HG03342 (cell line): ENCODE measurements at regions not wholly inside any gene's neighbourhood (a gene's known extent, or its start where the extent isn't known, plus 50 kb on each side); places are given as distances from the start of the nearest gene placed in this dataset.
"Not testable (repeated sequence)": the region's sequence is repeated elsewhere in the genome, so short reads cannot be mapped to it uniquely, and the experiment has no call there.

ENCODE experiments used
- ATAC-seq: cut with Tn5 transposase; IDR thresholded peaks from one replicate; pipeline ENCODE4 v1.9.1; 2021; ENCODE audit warnings: mild to moderate bottlenecking, moderate library complexity; ENCODE audit not compliant: unreplicated experiment

DNA sequence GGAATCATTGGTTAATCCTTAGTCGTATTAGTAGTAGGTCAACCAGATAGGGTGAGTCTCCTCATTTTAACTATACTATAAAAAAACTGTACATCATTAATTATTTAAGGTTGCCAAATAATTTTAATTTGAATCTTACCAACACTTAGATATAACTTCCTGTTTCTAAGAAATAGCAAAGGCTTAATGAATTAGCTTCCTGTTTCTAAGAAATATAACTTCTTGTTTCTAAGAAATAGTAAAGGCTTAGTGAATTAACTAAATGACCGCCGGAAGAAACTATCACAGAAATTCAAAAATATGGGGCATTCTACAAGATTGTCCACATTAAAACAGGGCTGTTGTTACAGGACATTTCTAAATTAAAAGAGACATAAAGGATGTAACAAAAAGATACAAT lies 392.9 kb upstream of the FOXG1 start:
- no peak for ATAC-seq

DNA sequence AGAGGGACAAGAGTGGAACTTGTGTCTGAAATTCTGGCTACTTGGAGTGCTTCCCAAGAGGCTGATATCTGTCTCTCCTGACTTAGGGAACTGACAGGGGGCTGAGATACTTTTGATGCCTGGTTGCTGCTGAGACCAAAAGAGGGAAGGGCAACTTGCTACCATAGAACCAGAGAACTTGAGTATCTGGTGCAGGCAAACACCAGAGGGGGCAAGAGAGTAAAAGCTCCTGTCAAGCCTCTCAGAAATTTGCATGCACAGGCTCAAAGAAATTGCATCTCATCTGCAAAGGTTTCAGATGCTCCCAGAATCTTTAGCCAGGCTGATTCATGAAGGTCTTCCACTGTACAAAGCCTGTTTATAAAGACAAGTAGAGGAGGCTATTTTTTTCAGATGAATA lies 391.3 kb upstream of the FOXG1 start:
- ATAC-seq = no peak

DNA sequence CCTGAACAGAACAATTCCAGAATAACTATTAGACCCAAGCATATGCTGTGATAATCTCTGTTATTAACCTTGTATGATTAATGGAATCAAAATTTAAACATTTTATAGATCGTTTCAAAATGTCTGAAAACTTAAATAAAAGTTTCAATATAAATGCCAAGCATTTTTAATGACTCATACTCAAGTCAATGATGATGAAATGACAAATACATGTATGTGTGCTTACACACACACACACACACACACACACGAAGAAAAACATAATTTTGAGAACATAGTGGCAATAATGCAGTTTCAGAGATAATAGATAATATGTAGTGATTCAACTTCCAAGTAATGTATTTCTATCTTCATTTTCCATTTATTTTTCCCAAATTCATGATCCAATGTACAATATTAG lies 384.9 kb upstream of the FOXG1 start:
- no peak for ATAC-seq

DNA sequence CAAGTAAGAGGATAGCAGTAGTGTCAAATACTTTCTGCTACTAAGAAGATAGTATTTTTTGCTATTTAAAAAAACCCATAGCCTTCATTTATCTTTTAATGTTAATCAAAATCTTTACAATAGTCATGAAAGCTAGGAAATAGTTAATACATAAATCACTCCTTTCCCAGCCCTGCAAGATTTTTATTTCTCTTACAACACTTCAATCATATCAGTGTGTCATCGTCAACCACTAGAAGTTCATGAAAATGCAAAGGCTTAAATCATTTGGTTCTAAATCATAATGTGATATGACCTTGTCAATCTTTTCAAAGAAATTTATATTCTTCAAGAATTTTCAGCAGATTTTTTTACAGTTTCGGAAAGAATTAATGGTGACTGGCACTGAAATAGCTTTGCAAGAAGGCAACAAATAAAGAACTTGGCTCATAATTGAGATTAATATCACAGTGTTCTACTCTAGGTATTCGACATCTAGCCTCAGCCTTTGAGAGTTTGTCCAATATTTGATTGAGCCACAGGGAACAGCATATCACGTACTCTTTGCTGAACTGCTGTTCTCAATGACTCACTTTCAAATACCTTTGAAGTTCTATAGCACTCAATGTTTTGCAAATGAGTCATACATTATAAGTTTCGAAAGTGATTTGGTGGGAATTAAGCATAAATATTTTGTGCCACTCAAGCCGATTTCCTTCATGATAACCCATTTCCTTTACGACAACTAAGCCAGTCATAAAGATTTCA lies 384.0 kb upstream of the FOXG1 start:
- ATAC-seq = no peak

DNA sequence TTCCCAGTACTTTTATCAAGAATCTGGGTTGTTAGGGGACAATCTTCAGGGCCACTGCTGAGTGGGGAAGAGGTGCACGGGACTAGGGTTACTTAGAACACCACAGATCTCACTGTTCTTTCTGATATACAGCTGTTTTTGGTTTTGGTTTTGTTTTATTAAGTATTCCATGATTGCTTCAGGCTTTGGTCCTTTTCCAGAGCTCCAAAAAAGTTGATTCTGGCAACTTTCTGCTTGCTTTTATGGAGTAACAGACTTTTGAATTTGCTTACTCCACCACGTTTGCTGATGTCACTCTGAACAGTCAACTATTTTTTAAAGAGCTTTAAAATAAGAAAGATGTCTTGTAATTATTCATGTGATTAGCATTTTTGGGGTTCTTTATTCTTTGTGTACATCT lies 368.1 kb upstream of the FOXG1 start:
- no peak for ATAC-seq

DNA sequence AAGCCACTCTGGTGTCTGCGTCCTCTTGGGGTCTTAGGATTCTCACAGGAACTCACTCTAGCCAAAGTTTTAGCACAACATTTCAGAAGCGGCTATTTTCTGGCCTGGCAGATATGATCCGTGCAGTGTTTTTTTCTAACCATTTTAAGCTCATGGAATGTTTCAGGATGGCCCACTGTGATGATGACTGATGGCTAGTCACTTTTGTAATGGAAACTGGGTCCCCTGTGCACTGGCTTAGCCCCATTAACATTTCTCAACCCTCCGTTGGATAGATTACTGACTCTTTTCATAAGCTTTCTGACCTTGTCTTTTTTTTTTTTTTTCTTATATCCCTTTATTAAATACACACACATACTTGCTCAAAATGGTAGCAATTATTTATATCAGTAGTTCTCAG lies 364.9 kb upstream of the FOXG1 start:
- ATAC-seq = not testable (repeated sequence)

DNA sequence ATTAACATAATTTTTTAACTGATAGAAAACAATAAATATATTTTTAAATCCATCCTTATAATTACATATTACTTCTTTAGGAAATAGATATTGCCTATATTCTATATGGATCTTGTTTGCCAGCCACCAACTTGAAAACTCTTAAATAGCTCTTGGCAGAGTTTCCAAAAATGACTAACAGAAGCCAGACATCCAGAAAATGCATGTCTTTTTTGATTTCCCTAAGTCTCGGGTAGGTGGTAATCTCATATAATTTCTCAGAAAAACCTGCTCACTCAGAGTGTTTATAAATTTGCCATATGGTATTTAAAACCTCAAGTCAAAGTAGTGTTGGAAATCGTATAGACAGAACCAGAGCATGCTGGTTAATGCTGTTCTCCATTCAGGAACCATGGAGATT lies 360.4 kb upstream of the FOXG1 start:
- no peak for ATAC-seq

DNA sequence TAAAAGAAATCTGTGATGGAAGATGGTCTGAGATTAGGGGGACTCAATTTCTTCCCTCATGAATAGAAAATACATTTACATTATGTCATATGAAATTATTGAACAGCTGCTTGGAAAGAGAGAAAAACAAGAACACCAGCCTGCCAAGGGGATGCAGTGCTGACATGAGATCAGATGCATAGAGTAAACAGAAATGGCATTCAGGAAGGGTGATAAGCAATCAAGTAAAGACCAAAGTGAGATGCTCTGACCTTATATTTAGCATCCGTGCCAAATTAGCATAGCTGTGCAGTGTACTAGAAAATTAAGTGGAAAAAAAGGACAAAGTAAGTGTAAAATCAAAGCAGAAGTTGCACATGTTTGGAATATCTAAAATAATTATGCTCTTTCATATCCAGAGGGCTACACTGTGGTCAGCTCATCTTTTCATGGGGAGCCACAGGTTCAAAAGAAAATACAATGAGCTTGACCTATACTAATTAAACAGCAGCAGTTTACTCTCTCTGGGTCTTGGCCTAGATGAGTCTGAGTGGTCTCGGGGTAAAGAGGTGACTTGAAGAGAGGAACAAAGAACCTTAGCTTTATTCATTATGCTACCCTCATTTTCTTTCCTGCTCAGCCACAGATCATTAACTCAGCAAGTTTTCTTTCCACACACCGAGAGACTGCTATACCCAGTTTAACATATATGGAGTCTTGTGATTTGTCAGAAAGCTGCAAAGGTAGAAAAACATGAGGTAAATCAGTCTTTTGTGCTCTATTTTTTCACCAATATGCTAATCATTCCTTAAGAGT lies 359.4 kb upstream of the FOXG1 start:
- no peak for ATAC-seq

DNA sequence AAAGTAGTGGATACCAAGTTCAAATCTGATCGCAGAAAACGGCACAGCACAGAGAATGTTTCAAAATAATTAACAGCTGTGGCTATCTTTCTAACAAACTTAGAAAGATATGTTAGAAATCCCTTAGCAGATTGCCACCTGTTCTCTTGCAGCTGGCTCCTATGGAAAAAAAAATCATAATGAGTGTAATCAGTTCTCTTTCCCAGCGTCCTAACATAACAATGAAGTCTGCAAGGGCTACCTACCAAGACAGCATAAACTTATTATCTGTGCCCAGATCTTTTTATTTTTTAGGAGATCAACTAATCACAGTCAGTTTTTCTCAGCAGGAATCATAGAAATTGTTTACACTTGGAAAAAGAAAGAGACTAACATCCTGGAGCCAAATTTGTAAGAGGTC lies 358.6 kb upstream of the FOXG1 start:
- ATAC-seq = no peak

DNA sequence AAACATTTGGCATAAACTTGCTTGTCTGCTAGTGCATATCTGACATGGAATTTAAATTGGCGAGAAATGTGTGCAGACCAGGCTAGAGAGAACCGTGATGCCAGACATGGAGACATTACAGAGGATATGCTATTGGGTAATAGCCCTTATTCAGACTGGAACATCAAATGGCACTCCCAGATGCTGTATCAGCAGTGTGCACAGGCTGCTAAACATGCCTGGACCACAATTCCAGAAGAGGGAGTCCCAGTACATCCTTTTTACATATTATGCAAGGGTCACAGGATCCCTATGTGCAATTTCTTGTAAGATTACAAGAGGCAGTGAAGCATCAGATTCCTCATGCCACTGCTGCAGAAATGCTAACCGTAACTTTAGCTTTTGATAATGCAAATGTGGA lies 354.5 kb upstream of the FOXG1 start:
- no peak for ATAC-seq

DNA sequence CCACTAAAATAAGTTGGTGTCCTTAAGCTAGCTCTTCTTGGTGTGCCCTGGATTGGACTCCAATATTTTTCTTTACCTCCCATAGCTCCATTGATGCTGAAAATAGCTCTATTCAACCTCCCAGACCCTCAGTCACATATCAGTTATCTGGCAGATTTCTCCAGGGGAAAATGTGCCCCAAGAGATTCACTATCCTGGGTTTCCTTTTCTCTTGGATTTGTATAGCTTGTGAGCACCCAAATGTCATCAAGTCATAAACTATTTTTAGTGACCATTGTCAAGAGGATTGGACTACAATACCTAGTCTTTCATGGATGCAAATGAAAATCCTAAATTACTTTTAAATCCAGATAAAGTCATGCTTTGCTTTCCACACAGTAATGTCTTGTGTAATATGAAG lies 339.6 kb upstream of the FOXG1 start:
- no peak for ATAC-seq

DNA sequence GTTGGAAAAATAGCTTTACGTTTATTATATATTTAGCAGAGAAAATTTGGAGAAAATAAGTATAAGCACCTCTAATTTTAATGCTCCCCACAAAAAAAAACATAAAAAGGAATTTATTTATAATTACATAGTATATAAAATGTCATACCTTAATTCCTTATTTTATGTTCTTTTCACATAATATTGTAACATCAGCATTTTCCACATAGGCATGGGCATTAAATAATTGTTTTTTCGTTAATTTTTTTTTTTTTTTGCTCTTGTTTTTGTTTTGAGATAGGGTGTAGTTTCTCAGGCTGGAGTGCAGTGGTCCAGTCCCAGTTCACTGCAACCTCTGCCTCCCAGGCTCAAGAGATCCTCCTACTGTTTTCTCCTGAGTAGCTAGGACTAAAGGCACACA lies 329.8 kb upstream of the FOXG1 start:
- ATAC-seq = no peak

DNA sequence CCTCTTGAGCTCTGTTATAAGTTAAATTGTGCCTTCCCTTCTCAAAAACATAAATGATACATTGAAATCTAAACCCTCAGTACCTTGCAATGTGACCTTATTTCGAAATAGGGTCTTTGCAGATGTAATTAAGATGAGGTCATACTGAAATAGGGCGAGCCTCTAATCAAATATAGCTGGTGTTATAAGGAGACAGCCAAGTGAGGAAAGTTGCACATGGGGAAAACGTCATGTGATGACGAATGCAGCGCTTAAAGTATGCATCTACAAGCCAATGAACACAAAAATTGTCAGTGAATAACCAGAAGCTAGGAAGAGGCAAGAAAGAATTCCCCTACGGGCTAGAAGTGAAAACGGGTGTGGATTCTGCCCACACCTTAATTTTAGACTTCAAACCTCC lies 305.2 kb upstream of the FOXG1 start:
- no peak for ATAC-seq

DNA sequence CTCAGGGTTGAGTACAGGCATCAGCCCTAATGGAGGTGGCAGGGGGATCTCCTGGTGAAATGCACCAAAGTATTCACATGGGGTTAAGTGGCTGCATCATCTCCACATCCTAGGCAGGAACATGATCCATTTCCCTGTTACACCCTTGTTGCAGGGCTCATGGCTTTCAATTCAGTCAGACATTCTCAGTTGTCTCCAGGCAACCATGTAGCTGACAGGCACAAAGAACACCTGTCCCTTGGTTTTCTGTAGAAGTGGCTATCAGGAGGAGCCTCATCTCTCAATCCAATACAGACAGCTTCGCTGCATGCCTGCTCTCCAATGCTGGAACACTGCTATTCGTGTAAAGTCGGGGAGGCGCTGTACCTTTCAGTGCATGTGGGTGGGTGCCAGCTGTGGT lies 299.0 kb upstream of the FOXG1 start:
- ATAC-seq = no peak

DNA sequence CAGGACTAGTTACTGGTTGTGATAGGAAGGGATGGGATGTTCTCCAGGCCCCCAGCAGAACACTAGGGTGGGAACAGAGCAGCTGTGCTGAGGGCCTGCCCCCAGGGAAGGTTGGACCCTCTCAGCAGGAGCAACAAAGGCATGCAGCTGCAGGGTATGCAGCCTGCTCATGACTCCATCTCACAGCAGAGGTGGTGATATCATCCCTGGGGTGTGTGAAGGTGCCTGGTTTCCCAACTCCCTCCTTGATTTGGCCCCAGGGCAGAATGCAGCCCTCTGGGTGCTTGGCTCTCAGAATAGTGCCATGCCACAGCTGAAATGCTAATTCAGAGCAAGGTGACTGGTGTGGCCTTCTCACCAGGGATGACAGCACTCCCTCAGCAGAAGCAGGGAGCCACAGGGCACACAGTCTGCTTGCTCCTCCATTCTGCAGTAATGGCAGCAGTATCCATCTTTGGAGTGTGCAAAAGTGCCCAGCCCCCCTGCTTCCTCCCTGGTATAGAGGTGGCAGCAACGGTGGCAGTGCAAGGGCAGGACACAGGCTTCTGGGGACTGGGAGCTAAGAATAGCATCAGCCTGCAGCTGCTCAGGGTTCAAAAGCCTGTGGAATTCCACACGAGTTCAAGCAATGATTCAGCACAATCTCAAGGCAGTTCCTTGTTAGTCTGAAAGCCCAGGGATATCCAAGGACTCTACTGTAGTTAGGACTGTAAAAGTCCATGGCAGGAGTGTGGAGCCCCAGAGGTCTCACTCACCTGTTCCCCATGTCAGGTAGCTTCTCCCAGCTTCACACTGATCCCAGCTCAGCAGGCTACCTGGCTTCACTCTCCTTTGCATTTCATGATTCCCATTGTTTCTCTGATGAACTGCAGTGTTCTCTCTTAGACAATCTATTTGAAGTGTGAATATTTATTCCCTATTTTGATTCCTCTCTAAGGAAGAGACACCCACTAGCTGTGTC lies 298.1 kb upstream of the FOXG1 start:
- ATAC-seq = no peak

DNA sequence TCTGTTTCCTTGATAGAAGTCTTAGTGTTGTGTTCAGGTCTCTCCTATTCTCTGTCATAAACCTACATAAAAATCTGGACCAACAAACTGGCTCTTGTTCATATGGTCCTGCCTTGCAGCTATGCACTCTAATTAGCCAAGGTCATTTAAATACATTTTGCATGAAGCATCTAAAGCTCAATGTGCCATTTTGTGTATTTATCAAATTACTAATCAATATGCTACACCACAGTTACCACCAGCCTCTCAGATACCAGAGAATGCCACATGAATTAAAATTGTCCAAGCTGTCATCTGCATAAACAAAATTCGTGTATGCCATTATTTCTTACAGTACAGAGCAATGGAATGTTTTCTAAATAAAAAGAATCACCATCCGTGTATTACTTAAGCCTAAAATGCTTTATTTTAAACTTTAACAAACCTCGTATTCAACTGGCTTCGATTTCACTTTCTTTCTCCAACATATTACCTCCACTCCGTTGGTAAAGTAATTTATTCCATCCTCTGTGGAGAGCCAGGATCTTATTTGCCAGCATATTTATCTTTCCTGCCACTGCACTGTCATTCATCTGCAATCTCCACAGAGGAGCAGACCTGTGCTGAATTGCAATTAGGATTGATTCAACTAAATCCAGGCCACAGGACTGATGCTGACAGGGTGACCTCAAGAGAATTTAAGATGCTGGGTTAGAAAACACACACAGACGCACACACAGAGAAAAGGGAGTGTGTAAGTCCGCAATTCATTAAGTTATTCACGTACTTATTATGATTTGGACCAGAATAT lies 284.1 kb upstream of the FOXG1 start:
- ATAC-seq = no peak

DNA sequence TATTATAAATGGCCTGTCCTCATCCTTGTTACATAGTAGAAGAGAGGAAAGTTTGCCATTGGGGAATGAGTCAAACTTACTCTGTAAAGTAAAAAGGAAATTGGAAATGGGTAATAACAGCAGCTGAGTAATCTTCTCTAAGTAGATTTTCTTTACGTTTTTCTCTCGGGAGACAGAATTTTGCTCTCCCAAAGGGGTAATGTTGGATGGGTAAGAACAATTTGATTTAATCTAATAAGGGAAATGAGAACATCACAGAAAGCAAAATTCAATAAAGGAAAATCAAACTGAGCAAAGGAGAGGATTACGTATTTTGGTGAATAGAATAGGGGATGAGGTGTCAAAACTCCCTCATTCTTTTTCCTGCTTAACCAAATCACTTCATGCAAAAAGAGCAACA lies 283.1 kb upstream of the FOXG1 start:
- no peak for ATAC-seq

DNA sequence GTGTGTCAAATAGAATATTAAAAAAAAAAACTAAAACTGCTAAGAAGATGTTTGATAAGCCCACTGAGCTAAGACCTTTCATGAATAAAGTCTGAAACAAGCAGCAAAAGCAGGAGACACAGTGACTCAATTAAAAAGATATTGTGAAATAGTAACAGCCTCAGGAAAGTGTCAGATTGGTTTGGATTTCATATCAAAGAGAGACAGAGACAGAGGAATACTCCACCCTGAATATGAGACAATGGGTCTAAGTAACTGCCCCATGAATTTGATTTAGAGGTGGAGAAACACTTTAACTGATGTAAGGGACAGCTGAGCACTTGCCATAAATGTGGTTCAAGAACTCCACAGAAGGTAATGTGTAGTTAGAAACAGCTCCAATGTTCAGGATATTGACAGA lies 277.9 kb upstream of the FOXG1 start:
- no peak for ATAC-seq

DNA sequence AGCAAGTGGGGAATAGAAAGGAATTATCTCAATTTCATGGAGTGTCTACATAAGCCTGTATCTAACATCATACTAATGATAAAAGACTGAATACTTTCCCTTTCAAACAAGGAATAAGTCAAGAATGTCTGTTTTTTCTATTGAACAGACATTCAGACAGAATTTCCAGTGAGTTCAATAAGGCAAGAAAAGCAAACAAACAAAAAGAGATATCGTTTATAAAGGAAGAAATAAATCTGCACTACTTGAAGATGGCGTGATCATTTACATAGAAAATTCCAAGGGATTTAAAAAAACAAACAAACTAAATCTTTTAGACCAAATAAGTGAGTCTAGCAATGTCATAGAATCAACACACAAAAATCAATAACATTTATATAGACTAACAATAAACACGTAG lies 273.1 kb upstream of the FOXG1 start:
- ATAC-seq = no peak

DNA sequence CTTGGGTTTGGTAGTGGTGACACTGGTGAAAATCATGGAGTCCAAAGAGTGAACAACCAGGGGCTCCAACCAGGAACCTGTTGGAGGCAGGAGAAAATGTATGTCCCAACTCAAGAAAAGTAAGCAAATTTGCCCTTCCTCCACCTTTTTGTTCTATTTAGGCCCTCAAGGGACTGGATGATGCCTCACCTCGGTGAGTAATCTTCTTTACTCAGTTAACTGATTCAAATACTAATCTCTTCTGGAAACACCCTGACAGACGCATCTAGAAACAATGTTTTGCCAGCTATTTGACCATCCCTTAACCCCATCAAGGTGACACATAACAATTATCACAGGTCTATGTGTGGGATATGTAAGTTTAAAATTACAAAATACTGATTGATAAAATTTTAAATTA lies 272.4 kb upstream of the FOXG1 start:
- no peak for ATAC-seq

DNA sequence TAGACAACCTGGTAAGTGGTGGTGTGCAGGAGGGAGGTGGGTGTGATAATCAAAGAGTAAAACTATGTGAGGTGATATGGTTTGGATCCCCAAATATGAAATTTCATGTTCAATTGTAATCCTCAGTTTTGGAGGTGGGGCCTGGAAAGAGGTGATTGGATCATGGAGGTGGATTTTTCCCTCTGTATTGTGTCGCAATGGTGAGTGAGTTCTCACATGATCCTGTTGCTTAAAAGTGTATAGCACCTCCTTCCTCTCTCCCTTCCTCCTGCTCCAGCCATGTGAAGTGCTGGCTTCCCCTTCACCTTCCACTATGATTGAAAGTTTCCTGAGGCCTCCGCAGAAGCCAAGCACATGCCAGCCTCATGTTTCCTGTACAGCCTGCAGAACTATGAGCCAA lies 270.2 kb upstream of the FOXG1 start:
- ATAC-seq = no peak
